ENCODE measurements at regions not wholly inside any gene's neighbourhood (a gene's known extent, or its start where the extent isn't known, plus 50 kb on each side); places are given as distances from the start of the nearest gene placed in this dataset.
"Not testable (repeated sequence)": the region's sequence is repeated elsewhere in the genome, so short reads cannot be mapped to it uniquely, and the experiment has no call there.

DNA sequence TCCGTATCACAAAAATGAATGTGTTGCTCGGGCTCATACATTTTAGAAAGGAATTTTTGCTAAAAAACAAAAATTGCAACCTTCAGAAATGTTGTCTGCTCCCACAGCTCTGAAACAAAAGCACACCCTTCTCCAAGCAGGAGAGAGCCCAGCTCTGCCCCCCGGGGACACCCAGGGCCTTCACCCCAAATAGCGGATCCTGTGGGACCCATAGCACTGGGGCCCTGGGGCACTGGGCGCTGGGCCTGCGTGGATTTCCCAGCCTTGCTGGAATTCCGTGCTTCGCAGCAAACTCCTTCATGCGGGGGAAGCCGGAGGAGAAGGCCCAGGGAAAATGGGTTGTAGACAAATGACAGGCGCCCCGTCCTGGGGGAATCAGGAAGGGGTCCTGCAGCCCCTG, 50.5 kb upstream of the SFSWAP start:
- H3K9me3 ChIP-seq (ENCODE audit: low read length); H3K27me3 ChIP-seq (ENCODE audit: insufficient read depth, low read length); H3K4me1 ChIP-seq (ENCODE audit: insufficient read depth, low read length, severe bottlenecking); H2AFZ ChIP-seq (ENCODE audit: low read length); H3F3A ChIP-seq (ENCODE audit: insufficient read depth, low read length); H3K36me3 ChIP-seq (ENCODE audit: insufficient read depth, low read length); H3K27ac ChIP-seq (ENCODE audit: low read depth, low read length, poor library complexity, severe bottlenecking); H3K79me2 ChIP-seq (ENCODE audit: insufficient read depth, low read length); H4K20me1 ChIP-seq (ENCODE audit: insufficient read depth, low read length); H3K4me3 ChIP-seq (ENCODE audit: low read depth, low read length, poor library complexity, severe bottlenecking); H3K9me2 ChIP-seq (ENCODE audit: low read depth, low read length); H3K4me2 ChIP-seq (ENCODE audit: low read length); H3K9ac ChIP-seq (ENCODE audit: low read length): not testable (repeated sequence)

Measured in OCI-LY1 (cell line).